ENCODE measurements at regions not wholly inside any gene's neighbourhood (a gene's known extent, or its start where the extent isn't known, plus 50 kb on each side); places are given as distances from the start of the nearest gene placed in this dataset.

- no peak for DNase-seq
- intact Hi-C loops (cut with DNase I, micrococcal nuclease) = no loop called here
These were observed 104.5 kb downstream of the NGF start for GRCh38 chr1:115233598-115233997.

DNA sequence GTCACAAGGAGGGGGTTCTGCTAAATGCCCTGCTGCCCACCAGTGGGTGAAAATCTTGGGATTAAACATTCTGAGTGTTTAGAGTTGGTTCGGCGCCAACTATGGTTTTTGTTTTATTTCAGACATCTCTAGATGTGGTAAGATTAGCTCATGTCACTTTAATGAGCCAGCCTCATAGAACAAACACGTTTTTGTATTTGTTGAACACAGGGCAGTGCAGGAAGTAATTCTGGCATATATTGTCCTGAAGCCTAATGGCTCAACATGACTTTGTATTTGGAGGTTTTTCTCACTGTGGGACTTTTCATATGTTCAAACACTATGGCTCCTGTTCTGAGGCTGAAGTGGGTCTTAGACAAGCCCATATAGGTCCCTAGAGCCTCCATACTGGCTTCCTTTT lies 107.8 kb downstream of the NGF start:
- intact Hi-C loops (cut with DNase I, micrococcal nuclease) = no loop called here
- ATAC-seq (peak; percentile 75), DNase-seq (no peak)

More at GRCh38 chr1:115233598-115233997, 104.5 kb downstream of the NGF start:
- ATAC-seq = no peak

DNA sequence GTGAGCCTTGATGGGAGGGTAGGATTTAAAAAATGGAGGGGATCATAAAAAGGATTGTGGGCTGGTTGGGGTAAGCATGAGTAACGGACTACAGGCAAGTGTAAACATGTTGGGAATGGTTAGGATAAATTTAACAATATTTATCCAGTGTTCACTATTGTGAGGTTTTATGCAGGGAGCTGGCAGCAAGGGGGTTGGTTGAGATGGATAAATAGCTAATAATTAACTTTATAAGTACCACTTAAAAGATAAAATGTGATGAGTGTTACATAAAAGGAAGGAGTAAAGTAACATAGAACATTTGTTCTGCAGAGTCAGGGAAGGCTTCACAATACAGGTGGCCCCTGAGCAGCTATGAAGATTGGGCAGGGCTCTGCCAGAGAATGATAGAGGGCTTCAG lies 109.0 kb downstream of the NGF start:
- DNase-seq = peak in 1 of 2 donors; percentile 15
- ATAC-seq = peak; percentile 89
- intact Hi-C loops (cut with DNase I, micrococcal nuclease) = no loop called here

DNA sequence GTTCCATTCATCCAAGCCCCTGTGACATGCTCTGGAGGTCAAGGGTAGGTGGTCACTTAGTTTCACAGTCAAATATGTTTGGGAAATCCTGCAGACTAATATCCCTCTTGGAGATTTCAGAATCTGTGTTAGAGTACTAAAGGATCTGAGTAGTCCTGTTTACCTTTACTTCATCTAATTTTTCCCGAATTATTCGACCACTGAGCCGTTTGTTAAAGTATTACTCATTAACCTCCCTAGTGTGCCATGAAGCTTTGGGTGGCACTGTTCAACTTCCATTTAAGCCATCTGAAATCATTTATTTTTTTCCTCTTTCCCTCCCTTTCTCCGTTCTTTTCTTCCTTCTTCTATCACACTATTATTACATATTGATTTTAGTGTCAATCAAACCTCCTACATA lies 109.9 kb downstream of the NGF start:
- intact Hi-C loops (cut with DNase I, micrococcal nuclease) = no loop called here

GRCh38 chr1:115227346-115228082 lies 110.5 kb downstream of the NGF start:
- no peak for ATAC-seq
- intact Hi-C loops (cut with DNase I, micrococcal nuclease) = no loop called here
- no peak for DNase-seq

More for the DNA sequence above, 109.9 kb downstream of the NGF start:
- ATAC-seq (no peak), DNase-seq (no peak)

DNA sequence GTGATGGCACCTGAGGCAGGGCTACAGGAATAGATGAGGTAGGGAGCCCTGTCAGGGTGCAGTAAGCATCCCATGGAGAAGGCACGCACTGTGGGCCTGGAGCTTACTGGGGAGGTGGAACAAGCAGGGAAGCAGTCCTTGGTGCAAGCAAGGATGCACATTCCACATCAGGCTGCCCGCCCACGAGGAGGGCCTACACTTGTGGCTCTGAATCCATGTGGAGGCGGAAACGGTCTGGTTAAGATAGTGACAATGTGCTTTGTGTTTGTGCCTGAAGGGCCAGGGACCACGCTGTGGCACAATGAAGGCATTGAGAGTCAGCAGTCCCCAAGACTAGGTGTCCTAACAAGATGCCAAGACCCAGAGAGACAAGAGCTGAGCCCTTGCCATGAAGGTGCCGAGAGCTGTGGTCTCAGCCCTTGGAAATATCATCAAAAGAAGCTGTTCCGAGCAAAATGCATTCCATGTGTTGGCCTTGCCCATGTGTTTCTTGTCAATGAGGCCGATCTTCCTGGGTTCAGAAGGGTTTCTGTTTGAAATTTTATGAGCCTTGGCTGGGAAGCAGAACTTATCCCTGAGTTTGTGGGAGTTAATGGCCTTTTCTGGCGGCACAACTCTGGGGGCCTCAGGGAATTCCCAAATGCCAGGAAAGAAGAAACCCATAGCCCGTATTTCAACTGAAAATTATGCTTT lies 111.9 kb downstream of the NGF start:
- DNase-seq = no peak
- intact Hi-C loops (cut with DNase I, micrococcal nuclease) = no loop called here
- no peak for ATAC-seq

GRCh38 chr1:115224636-115225035 lies 113.4 kb downstream of the NGF start:
- ATAC-seq = no peak
- intact Hi-C loops (cut with DNase I, micrococcal nuclease) = no loop called here
- DNase-seq = no peak

DNA sequence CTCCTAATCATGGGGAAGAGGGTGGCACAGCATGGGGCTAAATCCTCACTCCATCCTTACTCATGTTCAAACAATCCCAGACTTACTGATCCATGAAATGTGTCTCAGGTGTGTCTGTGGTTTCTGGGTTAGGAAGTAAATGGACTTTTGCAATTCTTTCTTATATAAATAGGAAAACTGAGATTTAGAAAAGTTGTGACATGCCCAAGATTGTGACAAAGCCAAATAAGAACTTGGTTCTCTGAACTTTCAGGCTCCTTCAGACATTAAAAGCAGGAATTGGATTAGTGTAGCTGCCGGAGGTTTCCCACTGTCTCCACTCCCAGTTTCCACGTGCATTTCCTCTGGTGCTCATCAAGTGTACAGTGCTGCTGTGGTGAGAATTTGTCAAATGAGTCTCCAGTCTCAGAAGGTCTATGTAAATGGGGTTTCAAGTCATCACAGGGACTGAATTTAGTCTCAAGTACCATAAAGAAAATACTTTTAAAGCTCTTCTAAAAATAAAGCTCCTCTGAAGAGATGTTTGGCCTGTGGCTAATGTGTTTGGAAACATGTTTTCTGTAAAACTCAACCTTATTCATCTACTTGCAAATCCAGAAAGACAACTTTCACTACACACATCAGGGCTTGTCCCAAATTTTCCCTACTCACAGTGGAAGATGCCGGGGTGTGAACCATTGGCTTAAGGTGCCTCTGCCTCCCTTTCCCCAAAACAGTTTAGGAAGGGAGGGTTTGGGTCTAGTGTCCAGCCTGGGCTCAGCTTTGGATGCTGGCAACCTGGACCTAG lies 115.2 kb downstream of the NGF start:
- no peak for DNase-seq
- no peak for ATAC-seq
- intact Hi-C loops (cut with DNase I, micrococcal nuclease) = no loop called here

DNA sequence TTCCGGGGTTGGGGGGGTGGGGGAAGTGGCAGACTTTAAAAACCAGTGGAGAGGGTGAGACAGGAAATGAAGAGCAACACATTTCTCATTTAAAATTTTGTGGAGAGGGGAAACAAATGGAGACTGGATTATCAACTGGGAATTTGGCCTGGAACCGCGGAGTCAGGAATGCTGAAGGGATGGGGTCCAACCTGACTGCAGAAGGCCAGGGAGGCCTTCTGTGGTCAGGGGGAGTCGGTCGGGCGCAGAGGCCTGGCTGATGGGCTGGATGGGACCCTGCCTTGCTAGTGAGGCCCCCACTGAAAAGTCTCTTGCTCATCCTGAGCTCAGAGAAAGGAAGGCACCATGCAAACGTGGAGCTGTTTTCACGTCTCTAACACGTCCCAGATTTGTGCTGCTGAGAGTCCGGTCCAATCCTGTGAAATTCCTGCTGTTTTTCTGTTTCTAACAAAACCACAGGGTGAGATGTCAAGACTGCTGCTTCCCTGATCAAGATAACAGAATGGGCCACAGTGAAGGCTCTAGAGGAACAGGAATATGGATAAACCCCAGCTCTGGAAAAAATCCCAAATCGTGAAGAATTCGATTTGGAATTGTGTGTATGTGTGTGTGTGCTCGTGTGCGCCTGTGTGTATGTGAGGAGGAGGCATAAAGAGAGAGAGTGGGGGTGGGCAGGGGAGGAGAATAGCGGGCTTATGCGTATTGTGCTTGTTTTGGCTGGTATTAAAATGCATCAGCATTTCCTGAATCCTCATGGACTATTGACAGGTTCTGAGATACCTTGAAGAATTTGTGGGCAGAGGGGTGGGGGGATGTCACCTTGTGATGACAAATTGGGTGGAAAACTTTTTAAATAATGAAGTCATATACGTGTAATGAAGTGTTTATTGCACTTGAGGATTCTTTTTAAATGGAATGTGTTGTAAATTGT lies 117.4 kb downstream of the NGF start:
- intact Hi-C loops (cut with DNase I, micrococcal nuclease) = no loop called here
- no peak for DNase-seq
- ATAC-seq = no peak

DNA sequence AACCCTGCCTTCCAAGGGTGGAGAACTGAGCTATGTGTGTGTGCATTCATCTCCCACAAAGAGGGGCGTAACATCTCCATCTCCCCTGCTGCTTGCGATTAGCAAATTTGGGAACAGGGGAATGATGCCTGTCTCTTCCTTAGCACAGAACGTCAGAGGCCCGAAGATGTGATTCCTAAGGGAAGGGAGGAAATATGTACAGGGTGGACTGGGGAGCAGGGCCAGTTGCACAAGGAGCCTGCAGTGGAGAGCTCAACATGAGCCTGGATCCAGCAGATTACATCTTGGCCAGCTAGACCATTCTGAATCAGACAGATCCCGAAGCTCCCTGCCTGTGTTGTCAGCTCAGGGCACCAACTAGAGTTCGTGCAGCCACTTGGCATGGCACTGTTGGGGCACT lies 118.1 kb downstream of the NGF start:
- no peak for ATAC-seq
- intact Hi-C loops (cut with DNase I, micrococcal nuclease) = no loop called here
- DNase-seq = no peak

DNA sequence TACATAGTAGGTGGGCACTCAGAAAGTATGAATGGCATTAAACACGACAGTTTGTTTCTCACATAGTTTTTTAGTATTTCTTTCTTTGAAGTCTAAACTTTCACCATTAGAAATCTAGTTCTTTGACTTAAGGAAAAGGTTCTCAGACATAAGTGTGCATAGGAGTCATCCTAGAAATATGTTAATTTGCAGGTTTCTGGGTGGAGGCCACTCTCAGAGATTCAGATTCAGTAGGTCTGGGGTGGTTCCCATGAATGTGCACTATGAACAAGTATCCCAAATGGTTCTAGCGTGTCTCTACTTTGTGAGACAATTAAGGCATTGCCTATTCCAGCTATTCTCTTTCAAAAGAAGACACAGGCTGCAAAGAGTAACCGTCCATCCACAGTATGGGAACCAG lies 119.3 kb downstream of the NGF start:
- DNase-seq (no peak), ATAC-seq (no peak)
- intact Hi-C loops (cut with DNase I, micrococcal nuclease) = no loop called here

DNA sequence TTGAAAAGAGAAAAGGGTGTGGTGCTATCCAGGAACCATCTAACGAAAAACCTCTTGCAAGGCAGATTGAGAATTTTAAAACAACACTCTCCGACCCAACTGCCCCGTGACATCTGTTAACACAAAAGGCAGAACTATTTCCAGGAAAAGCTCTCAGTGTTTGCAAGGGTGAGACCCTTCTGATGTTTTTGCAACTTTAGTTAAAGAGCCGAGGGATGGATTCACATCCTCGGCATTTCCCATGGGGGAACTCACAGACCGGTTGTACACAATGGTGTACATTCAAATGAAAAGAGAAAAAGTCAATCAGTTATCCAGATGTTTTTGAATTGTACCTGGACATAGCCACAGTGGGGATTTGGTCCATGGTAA lies 120.0 kb downstream of the NGF start:
- intact Hi-C loops (cut with DNase I, micrococcal nuclease) = no loop called here
- no peak for ATAC-seq

GRCh38 chr1:115217150-115218033 lies 120.7 kb downstream of the NGF start:
- ATAC-seq (no peak), DNase-seq (no peak)
- intact Hi-C loops (cut with DNase I, micrococcal nuclease) = no loop called here

More for the DNA sequence above, 120.0 kb downstream of the NGF start:
- no peak for DNase-seq

DNA sequence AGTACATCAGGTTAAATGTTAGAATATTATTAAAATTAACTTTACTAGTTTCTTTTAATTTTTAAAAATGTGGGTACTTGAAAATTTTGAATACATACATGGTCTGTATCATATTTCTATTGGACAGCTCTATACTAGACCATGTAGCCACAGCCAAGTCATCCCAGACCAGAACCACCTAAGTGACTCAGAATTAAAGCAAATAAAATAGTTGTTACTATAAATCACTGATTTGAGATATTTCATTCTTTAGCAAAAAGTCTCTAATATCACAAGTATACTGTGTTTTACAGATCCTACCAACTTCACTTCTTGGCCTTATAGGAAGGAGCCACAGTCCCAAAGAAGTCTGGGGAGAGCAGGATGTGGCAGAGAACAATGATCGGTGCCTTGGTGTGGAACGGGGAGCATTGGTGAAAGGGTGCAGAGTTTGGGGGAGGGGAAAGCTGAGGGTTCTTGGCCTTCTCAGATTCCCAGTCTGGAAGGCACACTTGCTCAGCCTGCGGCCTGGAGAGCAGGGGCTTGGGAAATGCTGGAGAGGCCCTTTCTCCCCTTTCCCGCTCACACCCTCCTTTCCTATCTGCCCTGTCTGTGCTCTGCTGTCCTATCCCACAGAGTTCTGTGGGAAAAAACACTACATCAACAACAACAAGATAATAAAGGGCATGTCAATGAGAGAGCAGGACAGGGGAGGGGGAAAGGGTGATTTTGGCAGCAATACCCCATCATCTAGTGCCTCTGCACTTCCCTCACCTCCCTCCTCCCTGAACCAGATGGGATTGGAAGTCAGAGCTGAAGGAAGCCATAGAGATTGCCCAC lies 122.1 kb downstream of the NGF start:
- no peak for DNase-seq
- intact Hi-C loops (cut with DNase I, micrococcal nuclease) = no loop called here
- no peak for ATAC-seq

DNA sequence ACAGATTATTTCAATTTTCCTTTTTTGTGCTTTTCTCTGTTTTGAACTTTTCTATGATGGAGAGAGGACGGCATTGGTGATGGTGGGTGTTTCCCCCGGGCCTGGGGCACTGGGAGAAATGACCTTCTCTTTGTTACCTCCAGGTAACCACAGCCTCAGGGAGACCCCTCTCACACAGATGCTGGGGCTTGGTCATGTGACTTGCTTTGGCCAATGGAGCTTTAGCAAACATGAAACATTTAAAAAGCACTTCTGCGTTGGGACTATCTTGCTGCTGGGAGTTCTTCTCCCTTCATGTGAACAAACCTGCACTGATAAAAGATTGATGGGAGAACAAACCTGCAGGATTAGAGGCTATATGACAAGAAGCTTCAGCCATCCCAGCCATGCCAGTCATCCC lies 122.9 kb downstream of the NGF start:
- DNase-seq (no peak), ATAC-seq (no peak)
- intact Hi-C loops (cut with DNase I, micrococcal nuclease) = no loop called here

GRCh38 chr1:115214098-115214497 lies 124.0 kb downstream of the NGF start:
- ATAC-seq (peak; percentile 83), DNase-seq (no peak)
- intact Hi-C loops (cut with DNase I, micrococcal nuclease) = no loop called here

DNA sequence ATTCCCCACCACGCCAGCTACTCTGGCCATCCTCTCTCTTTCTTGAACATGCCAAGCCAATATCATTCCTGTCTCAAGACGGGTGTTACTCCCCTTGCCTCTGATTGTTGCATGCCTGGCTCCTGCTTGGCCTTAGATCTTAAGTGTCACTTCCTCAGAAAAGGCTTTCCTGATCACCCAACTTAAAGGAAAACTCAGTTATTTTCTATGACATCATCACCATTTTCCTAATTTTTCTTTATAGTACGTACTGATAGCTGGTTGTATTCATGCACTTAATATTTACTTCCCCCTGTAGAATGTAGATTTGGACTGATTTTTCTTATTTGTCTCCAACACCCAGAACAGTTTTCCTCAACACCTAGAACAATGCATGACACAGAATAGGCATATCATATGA lies 123.8 kb upstream of the TSPAN2 start:
- no peak for DNase-seq
- ATAC-seq = no peak
- intact Hi-C loops (cut with DNase I, micrococcal nuclease) = no loop called here
